ENCODE measurements at regions not wholly inside any gene's neighbourhood (a gene's known extent, or its start where the extent isn't known, plus 50 kb on each side); places are given as distances from the start of the nearest gene placed in this dataset.

GRCh38 chr18:68426731-68427315 is 288.1 kb downstream of the TMX3 start:
- Histone ChIP-seq H3K79me1 (ENCODE audit: low read depth, low read length) (no peaks in the 10 kb centered on the region), H2BK5ac (ENCODE audit: low read depth, low read length) (no peak overlapping the region), H3K14ac (ENCODE audit: insufficient read length) (no peak overlapping the region), H4K91ac (replicated peaks; ENCODE audit: insufficient read length, low read length) (no peak overlapping the region), H2BK12ac (ENCODE audit: low read depth, low read length) (no peak overlapping the region), H3K4me1 (replicated peaks in 1 of 4; ENCODE audit: control insufficient read depth in 3 of 4, insufficient read depth in 4 of 4, low read length in 3 of 4) (no peaks in the 10 kb centered on the region), H3K56ac (replicated peaks; ENCODE audit: insufficient read length, low read depth, low read length) (no peak overlapping the region), H3K4ac (replicated peaks; ENCODE audit: insufficient read length, low read depth, low read length) (no peak overlapping the region), H3K27me3 (replicated peaks in 1 of 4; ENCODE audit: control insufficient read depth in 3 of 4, extremely low read depth in 1 of 4, insufficient read depth in 3 of 4, low read length in 3 of 4) (no peaks in the 10 kb centered on the region), H3K9me3 (ENCODE audit: insufficient read depth in 2 of 2, low read depth in 1 of 2, low read length in 1 of 2) (no peaks in the 10 kb centered on the region), H4K8ac (ENCODE audit: extremely low read depth, insufficient read depth, low read length) (no peak overlapping the region), H2BK15ac (ENCODE audit: low read length) (no peak overlapping the region), H2BK120ac (replicated peaks; ENCODE audit: low read depth, low read length) (no peak overlapping the region), H3K9ac (replicated peaks in 1 of 4; ENCODE audit: extremely low read depth in 1 of 4, low read depth in 3 of 4, low read length in 3 of 4) (no peak overlapping the region), H4K5ac (ENCODE audit: insufficient read length, low read depth, low read length) (no peak overlapping the region), H2BK20ac (ENCODE audit: low read length) (no peak overlapping the region), H2AFZ (ENCODE audit: low read length) (no peak overlapping the region), H3K4me3 (ENCODE audit: extremely low read depth in 1 of 4, insufficient read depth in 2 of 4, low read depth in 3 of 4, low read length in 4 of 4) (no peak overlapping the region), H3K4me2 (ENCODE audit: insufficient read depth in 1 of 2, low read depth in 2 of 2, low read length in 2 of 2) (no peak overlapping the region), H3K79me2 (ENCODE audit: control insufficient read depth in 1 of 2, insufficient read depth in 2 of 2, low read length in 2 of 2) (no peaks in the 10 kb centered on the region), H3K36me3 (ENCODE audit: control insufficient read depth in 2 of 4, insufficient read depth in 4 of 4, low read length in 3 of 4) (no peaks in the 10 kb centered on the region), H3K23ac (ENCODE audit: insufficient read length) (no peak overlapping the region), H3K23me2 (ENCODE audit: low read depth, low read length) (no peaks in the 10 kb centered on the region), H3K27ac (ENCODE audit: low read depth, low read length) (no peak overlapping the region), H3K18ac (ENCODE audit: extremely low read depth, low read length) (no peak overlapping the region), H2AK5ac (ENCODE audit: low read depth, low read length) (no peak overlapping the region), H4K20me1 (replicated peaks in 1 of 2; ENCODE audit: control insufficient read depth in 1 of 2, insufficient read depth in 2 of 2, low read length in 2 of 2) (no peaks in the 10 kb centered on the region)
- no peak for FAIRE-seq
- no peak for DNase-seq (ENCODE audit: low read depth in 1 of 2, low spot score in 2 of 2)
- CTCF ChIA-PET (ENCODE audit: partially characterized antibody), result no interaction called here
- 85% methylated on average over 5 of the region's 5 CpGs; no CpG with 5 or more reads in 1 of the 2 experiments for WGBS, 2 experiments (ENCODE audit: extremely low coverage in 1 of 2, insufficient coverage in 1 of 2, insufficient read length in 1 of 2, insufficient replicate concordance in 2 of 2, low coverage in 1 of 2, low lambda C conversion rate in 2 of 2, missing lambda C conversion rate in 1 of 2)
- POLR2A ChIA-PET (ENCODE audit: partially characterized antibody), result no interaction called here
- no peak for TF ChIP-seq SP1 (IDR thresholded peaks at IDR 0.05; ENCODE audit: low read depth, low read length)
- TF ChIP-seq SP2 (IDR thresholded peaks at IDR 0.05; ENCODE audit: low read length), result no peak
- no peak for TF ChIP-seq RAD21 (IDR thresholded peaks at IDR 0.05 in 1 of 2, conservative IDR thresholded peaks at IDR 0.05 in 1 of 2; ENCODE audit: low read depth in 2 of 2, low read length in 2 of 2)
- no peak for TF ChIP-seq KDM1A (IDR thresholded peaks at IDR 0.05; ENCODE audit: borderline replicate concordance, low read length)
